ENCODE measurements at regions not wholly inside any gene's neighbourhood (a gene's known extent, or its start where the extent isn't known, plus 50 kb on each side); places are given as distances from the start of the nearest gene placed in this dataset.

GRCh38 chr13:57918086-57918485 is 286.5 kb downstream of the PCDH17 start:
- no peak for DNase-seq

DNA sequence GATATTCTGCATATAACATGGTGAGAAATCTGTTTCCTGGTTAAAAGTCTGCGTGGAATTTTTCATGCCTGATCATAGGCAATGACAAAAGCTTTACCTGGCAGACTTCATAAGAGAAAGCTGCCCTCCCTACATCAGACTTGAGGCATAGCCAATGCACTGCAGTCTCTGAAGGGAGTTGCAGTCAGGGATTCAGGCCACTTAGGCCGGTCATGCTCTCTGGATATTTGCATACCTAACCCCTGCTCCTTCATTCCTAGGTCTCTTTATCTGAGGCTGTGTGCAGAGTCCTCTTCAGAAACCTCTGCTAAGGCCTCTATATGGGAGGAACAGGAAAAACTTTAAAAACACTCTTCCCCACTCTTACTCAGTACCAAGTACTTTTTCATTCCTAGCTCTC is 287.4 kb downstream of the PCDH17 start:
- DNase-seq, result no peak

GRCh38 chr13:57925250-57925649 is 293.7 kb downstream of the PCDH17 start:
- DNase-seq, result no peak

DNA sequence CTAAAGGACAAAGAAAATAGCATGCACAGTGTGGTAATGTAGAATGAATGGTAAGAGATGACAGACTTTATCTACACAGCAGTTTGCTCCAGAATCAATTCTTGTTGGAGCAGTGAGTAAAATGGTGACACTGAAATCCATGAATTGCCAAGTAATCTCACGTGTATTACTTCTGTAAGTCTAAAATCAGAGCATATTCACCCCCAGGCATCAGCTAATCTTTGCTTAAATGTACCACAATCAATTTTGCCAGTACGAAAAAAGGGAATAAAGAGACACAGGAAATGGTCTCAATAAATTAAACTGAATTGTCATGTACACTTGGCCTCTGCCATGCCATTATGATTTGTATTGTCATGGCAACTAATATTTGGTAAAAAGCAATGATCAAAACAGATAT is 294.2 kb downstream of the PCDH17 start:
- DNase-seq, result no peak

DNA sequence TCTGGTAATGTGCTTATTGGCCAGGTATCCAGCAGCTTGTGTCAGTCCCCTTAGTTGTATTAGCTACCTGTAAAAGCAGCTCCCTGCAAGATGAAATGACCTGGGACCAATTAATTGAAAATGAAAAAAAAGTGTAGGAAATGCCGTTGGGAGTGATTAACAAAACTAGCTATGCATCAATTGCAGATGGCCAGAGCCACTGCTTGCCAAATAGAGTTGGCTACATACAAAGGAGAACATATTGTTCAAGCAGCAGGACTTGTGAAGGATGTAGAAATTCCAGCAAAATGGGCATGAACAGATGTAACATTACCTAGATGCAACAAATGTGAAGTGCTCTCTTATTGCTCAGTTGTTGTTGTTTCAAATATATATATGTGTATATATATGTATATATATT is 300.5 kb downstream of the PCDH17 start:
- no peak for DNase-seq

DNA sequence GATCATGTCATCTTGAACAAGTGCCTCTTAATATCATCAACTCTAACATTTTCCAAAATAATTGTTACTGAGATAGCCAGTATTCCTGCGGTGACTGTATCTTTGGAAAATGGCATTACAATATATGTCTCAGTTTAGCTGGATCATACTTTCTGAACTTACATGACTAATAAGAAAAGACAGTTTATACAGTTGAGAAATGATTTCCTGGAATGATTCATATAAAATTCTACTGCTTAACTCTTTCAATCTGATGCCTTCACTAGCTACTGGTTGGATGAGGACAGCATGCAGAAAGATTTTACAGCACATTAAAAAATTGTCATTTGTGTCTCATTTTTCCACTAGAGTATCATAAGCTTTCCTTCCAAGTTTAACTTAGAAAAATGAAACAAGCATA is 302.1 kb downstream of the PCDH17 start:
- DNase-seq, result no peak

- no peak for DNase-seq
Observed at GRCh38 chr13:57935965-57936364, 304.4 kb downstream of the PCDH17 start.

GRCh38 chr13:57946361-57946760 is 314.8 kb downstream of the PCDH17 start:
- DNase-seq, result no peak

DNA sequence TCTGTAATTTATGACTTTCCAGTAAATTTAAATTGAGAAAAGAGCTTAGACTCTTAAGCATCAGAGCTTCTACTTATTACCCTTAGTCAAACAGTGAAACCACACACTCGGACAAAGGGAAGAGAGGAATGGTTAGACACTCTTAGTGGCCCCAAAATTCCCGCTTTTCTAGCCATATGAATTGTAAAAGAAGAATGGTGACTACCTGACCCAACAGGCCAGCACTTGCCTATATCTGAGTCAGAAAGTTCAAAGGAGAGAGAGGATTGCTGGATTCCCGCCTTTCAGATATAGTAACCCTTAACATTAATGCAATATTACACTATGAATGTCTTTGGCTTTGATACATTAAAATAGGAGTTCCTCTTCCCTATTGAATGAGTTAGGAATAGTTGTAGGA is 317.3 kb downstream of the PCDH17 start:
- no peak for DNase-seq

DNA sequence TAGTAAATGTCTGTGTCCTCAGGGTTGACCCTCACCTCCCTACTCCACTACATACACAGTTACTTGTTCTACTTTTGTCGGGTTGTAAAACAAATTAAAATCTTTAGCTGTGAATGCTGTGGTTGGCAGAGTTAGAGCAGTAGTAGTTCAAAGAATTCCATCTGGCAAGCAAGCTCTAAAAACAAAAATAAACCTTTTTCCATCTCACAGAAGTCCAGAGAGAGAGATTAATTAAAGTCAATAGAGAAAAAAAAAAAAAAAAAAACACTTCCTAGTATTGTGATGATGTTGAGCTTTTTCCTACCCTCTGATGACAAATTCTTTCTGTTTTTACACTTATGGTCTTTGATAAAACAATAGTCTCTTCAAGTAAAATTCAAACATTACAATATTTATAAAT is 338.4 kb downstream of the PCDH17 start:
- DNase-seq, result no peak

DNA sequence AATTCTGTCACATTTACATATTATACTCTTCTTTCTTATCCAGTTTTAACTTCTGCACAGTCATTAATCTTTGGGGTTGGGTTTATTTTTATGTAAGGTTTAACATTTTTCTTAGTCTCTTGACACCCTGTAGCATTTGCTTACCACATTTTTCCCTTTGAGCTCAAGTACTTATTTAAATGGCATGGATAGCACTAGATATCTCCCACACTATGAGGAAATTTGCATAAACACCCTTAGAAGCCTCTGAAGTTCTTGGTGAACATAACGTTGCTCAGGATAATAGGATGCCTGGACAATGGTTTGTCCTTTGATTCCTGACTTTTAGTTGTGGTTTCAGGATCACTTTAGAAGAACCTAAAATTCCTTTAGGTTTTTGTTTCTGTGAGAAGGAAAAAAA is 338.9 kb downstream of the PCDH17 start:
- no peak for DNase-seq

GRCh38 chr13:57982782-57983181 is 351.2 kb downstream of the PCDH17 start:
- no peak for DNase-seq

DNA sequence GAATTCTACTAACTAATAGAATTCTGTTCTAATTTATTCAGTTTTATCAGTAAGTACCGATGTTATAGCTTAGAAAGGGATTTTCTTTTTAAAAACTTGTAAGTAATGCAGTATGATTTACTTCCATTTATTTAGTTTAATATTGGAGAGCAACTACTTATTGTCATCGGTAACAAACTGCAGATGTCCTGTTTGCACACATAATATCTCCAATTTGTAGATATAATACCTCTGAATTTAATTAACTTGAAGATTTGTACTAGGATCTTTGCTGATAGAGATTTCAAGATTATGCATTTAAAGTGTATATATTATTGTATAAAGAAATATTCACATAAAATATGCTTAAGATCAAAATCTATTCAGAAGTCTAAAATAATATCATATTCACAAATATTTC is 356.7 kb downstream of the PCDH17 start:
- no peak for DNase-seq

DNA sequence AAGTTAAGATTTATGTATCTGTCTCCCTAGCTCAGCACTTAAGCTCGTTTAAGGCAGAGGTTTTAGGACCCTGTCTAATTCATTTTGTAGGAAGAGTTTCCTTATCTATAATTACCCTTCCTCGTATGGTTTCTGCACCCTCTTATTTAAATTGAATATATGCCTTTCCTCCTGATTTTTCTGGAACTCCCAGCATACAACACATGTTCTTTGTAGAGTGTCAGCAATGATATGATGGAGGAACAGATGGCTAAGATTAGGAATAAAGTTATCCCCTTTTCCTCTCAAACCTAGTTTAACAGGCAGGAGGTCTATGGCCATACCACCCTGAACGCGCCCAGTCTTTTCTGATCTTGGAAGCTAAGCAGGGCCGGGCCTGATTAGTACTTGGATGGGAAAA is 359.5 kb downstream of the PCDH17 start:
- no peak for DNase-seq

GRCh38 chr13:57992416-57992815 is 360.9 kb downstream of the PCDH17 start:
- no peak for DNase-seq

DNA sequence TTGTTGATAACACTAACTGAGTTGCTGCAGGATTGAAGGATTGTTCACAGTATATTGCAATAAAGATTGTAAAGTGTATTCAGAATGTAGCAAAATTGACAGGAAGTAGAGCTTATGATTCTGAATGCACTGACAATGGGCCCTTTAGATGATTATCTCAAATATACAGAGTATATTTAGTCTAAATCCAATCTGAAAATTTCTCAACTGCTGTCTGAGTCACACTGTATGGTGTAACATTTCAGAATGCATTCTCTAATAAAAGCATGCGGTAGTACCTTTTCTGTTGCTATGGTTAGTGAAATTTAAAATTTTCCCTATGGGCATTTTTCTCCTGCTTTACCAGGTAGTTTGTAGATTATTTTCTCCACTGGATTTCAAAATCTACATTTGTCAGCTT is 365.2 kb downstream of the PCDH17 start:
- DNase-seq, result no peak

- DNase-seq, result no peak
Observed at GRCh38 chr13:58004751-58005150, 373.2 kb downstream of the PCDH17 start.

GRCh38 chr13:58018020-58018419 is 386.5 kb downstream of the PCDH17 start:
- DNase-seq, result no peak

DNA sequence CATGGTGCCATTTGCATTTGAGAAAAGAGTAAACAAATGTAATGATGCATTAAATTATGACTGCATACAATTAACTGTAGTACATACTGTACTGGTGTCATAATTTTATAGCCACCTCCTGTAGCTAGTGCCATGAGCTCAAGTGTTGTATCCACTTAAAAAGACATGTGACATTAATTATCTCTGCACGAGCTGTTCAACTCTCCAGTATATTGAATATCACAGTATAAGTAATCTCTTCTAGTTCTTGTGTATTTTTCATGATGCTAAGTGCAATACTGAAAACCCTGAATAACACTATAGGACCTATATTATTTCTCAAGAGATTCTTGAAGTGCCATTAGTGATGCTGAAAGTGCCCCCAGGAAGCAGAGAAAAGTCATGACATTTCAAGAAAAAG is 387.3 kb downstream of the PCDH17 start:
- no peak for DNase-seq

GRCh38 chr13:58024103-58024502 is 392.6 kb downstream of the PCDH17 start:
- no peak for DNase-seq

DNA sequence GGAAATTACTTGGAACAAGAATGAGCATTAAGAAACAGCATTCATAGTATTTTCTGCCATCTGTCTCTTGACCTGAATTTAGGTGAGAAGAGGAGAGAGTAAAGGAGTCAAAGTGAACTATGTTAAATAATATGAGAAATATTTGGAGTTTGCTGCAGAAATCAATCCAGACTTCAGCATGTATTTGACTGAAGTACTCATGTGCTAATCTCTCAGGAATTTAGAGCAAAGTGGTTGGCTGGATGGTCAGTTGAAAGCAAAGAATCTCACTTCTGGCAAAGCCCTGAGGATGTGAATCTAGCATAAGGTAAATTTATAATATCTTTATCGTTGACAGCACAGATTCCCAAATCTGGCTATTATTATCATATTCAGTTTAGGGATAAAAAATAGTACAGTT is 394.3 kb downstream of the PCDH17 start:
- DNase-seq, result no peak

DNA sequence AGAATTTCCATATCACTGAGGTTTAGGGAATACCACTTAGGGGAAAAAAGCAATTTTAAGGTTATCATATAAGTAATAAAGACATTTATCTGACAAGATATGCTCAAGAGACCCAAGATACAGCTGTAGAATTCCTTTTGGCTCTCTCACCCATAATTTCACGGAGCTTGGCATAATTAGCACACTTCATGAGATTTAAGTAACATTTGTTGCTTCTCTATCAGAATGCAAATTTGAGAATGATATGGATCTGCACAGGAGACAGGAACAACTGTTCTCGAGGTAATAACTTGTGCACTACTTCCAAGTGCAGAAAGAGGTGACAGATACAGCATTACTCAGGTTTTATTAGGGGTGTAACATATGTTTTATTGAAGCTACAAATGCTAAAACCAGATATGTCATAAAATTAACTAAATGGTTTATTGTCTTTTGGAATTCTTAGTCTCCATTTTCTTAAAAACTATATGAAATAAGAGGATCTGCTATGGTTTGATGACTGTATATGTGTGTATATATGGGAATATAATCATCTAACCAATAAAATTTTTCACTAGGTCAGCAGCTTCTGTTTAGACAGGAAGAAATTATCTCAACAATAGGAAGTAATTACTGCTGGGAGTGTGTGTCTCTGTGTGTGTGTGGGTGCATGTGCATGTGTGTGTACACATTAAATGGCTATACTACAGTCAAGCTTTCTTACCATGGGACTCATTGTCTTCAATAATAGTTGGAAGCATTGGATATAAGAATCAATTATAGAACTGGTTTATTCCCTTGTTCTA is 401.3 kb downstream of the PCDH17 start:
- no peak for DNase-seq

- DNase-seq, result no peak
Observed at GRCh38 chr13:58043971-58044370, 412.4 kb downstream of the PCDH17 start.

- DNase-seq, result no peak
Observed at GRCh38 chr13:58048670-58049069, 417.1 kb downstream of the PCDH17 start.

DNA sequence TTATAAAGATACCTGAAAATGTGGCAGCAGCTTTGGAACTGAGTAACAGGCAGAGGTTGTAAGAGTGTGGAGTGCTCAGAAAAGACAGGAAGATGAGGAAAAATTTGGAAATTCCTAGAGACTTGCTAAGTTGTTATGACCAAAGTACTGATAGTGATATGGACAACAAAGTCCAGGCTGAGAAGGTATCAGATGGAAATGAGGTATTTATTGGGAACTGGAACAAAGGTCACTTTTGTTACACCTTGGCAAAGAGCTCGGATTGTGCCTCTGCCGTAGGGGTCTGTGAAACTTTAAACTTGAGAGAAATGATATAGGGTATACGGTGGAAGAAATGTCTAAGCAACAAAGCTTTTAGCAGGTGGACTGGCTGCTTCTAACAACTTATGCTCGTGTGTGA is 419.9 kb downstream of the PCDH17 start:
- no peak for DNase-seq
